Fibroblast of lung (primary cell): ENCODE measurements at regions not wholly inside any gene's neighbourhood (a gene's known extent, or its start where the extent isn't known, plus 50 kb on each side); places are given as distances from the start of the nearest gene placed in this dataset.

Source experiments
- DNase-seq, 2 donors: peaks; one replicate each; pipeline versions ENCODE4 v3.0.0 to v3.0.0-alpha.2; 2010; ENCODE audit warnings: low read depth in 2 of 2
- H2AFZ ChIP-seq: 2 replicates; pipeline ENCODE4 v1.5.1; 2012; ENCODE audit warnings: low read length, control low read depth, inconsistent platforms
- H3K27ac ChIP-seq: 2 replicates; pipeline ENCODE4 v1.5.1; 2011; ENCODE audit warnings: low read length, control low read depth; ENCODE audit not compliant: insufficient read depth
- H3K27me3 ChIP-seq: 2 replicates; pipeline ENCODE4 v1.5.1; 2011; ENCODE audit warnings: mild to moderate bottlenecking, low read length; ENCODE audit not compliant: control insufficient read depth, insufficient read depth
- H3K36me3 ChIP-seq: 2 replicates; pipeline ENCODE4 v1.5.1; 2011; ENCODE audit warnings: low read length; ENCODE audit not compliant: control insufficient read depth, insufficient read depth
- H3K4me1 ChIP-seq: 2 replicates; pipeline ENCODE4 v1.5.1; 2011; ENCODE audit warnings: low read length; ENCODE audit not compliant: control insufficient read depth, insufficient read depth; ENCODE audit errors: extremely low read depth
- H3K4me2 ChIP-seq: 2 replicates; pipeline ENCODE4 v1.5.1; 2011; ENCODE audit warnings: low read length, control low read depth; ENCODE audit not compliant: insufficient read depth; ENCODE audit errors: extremely low read depth
- H3K4me3 ChIP-seq, 4 experiments: fragments of 200-600 bp in 1 of 4; sonication (generic) in 1 of 4; replicated peaks in 1 of 4; 2 replicates each; pipeline ENCODE4 v1.5.1; 2011 to 2016; ENCODE audit warnings: low read length in 4 of 4, low read depth in 3 of 4, mild to moderate bottlenecking in 3 of 4, control low read depth in 2 of 4, inconsistent platforms in 1 of 4, mixed read lengths in 1 of 4; ENCODE audit not compliant: insufficient read depth in 1 of 4; ENCODE audit errors: control extremely low read depth in 1 of 4
- H3K79me2 ChIP-seq: 2 replicates; pipeline ENCODE4 v1.5.1; 2012; ENCODE audit warnings: mild to moderate bottlenecking, low read length, inconsistent platforms; ENCODE audit not compliant: control insufficient read depth, insufficient read depth
- H3K9ac ChIP-seq: 2 replicates; pipeline ENCODE4 v1.5.1; 2011; ENCODE audit warnings: mild to moderate bottlenecking, low read length, control low read depth; ENCODE audit not compliant: insufficient read depth
- H3K9me3 ChIP-seq: 2 replicates; pipeline ENCODE4 v1.5.1; 2012; ENCODE audit warnings: low read depth, low read length; ENCODE audit not compliant: control insufficient read depth, insufficient read depth
- H4K20me1 ChIP-seq: 2 replicates; pipeline ENCODE4 v1.5.1; 2011; ENCODE audit warnings: low read length; ENCODE audit not compliant: control insufficient read depth, insufficient read depth; ENCODE audit errors: extremely low read depth
- CTCF ChIP-seq, 2 donors: IDR thresholded peaks in 1 of 2; conservative IDR thresholded peaks in 1 of 2; 1 replicate in 1 of 2; 2 replicates in 1 of 2; pipeline ENCODE4 v1.5.1; 2011 to 2012; ENCODE audit warnings: low read length in 2 of 2, control low read depth in 1 of 2, inconsistent platforms in 1 of 2, low read depth in 1 of 2, mild to moderate bottlenecking in 1 of 2
- EZH2 ChIP-seq: IDR thresholded peaks from 2 replicates; pipeline ENCODE4 v1.5.1; 2012; ENCODE audit warnings: low read length, control low read depth, mild to moderate bottlenecking; ENCODE audit errors: missing control alignments

- H3K9ac ChIP-seq: no peak overlapping the region
- H3K27me3 ChIP-seq: no peaks in the 10 kb centered on the region
- H4K20me1 ChIP-seq: no peaks in the 10 kb centered on the region
- H3K27ac ChIP-seq: no peak overlapping the region
- no peaks in the 10 kb centered on the region for H3K36me3 ChIP-seq
- no peaks in the 10 kb centered on the region for H3K79me2 ChIP-seq
- TF ChIP-seq EZH2 (no peak), CTCF (conservative IDR thresholded peaks at IDR 0.05 in 1 of 2, IDR thresholded peaks at IDR 0.05 in 1 of 2; ENCODE audit: low read depth in 1 of 2, low read length in 2 of 2) (no peak)
- no peak overlapping the region for H2AFZ ChIP-seq
- no peak overlapping the region for H3K4me3 ChIP-seq
- DNase-seq: no peak
- no peak overlapping the region for H3K4me2 ChIP-seq
- H3K9me3 ChIP-seq: no peaks in the 10 kb centered on the region
- H3K4me1 ChIP-seq: no peaks in the 10 kb centered on the region
Measured at GRCh38 chr11:97332271-97332670, 942.5 kb downstream of the JRKL start.

- no peak for DNase-seq
- H3K9me3 ChIP-seq: no peaks in the 10 kb centered on the region
- H3K4me2 ChIP-seq: no peak overlapping the region
- no peaks in the 10 kb centered on the region for H4K20me1 ChIP-seq
- no peak overlapping the region for H3K4me3 ChIP-seq
- no peaks in the 10 kb centered on the region for H3K4me1 ChIP-seq
- TF ChIP-seq CTCF (conservative IDR thresholded peaks at IDR 0.05 in 1 of 2, IDR thresholded peaks at IDR 0.05 in 1 of 2; ENCODE audit: low read depth in 1 of 2, low read length in 2 of 2): no peak
- TF ChIP-seq EZH2: no peak
- H2AFZ ChIP-seq: no peak overlapping the region
- H3K27me3 ChIP-seq: no peaks in the 10 kb centered on the region
- H3K79me2 ChIP-seq: no peaks in the 10 kb centered on the region
- H3K27ac ChIP-seq: no peak overlapping the region
- no peaks in the 10 kb centered on the region for H3K36me3 ChIP-seq
- no peak overlapping the region for H3K9ac ChIP-seq
Measured at GRCh38 chr11:97336064-97336463, 946.3 kb downstream of the JRKL start.

- Histone ChIP-seq H2AFZ (no peak overlapping the region), H3K79me2 (no peaks in the 10 kb centered on the region), H3K9me3 (no peaks in the 10 kb centered on the region), H3K9ac (no peak overlapping the region), H3K4me3 (no peak overlapping the region), H3K4me2 (no peak overlapping the region), H4K20me1 (no peaks in the 10 kb centered on the region), H3K36me3 (no peaks in the 10 kb centered on the region), H3K4me1 (no peaks in the 10 kb centered on the region), H3K27me3 (no peaks in the 10 kb centered on the region), H3K27ac (no peak overlapping the region)
- DNase-seq: no peak
- TF ChIP-seq CTCF (conservative IDR thresholded peaks at IDR 0.05 in 1 of 2, IDR thresholded peaks at IDR 0.05 in 1 of 2; ENCODE audit: low read depth in 1 of 2, low read length in 2 of 2) (no peak), EZH2 (no peak)
Measured at GRCh38 chr11:97345032-97345431, 955.2 kb downstream of the JRKL start.
